ENCODE measurements at regions not wholly inside any gene's neighbourhood (a gene's known extent, or its start where the extent isn't known, plus 50 kb on each side); places are given as distances from the start of the nearest gene placed in this dataset.

DNA sequence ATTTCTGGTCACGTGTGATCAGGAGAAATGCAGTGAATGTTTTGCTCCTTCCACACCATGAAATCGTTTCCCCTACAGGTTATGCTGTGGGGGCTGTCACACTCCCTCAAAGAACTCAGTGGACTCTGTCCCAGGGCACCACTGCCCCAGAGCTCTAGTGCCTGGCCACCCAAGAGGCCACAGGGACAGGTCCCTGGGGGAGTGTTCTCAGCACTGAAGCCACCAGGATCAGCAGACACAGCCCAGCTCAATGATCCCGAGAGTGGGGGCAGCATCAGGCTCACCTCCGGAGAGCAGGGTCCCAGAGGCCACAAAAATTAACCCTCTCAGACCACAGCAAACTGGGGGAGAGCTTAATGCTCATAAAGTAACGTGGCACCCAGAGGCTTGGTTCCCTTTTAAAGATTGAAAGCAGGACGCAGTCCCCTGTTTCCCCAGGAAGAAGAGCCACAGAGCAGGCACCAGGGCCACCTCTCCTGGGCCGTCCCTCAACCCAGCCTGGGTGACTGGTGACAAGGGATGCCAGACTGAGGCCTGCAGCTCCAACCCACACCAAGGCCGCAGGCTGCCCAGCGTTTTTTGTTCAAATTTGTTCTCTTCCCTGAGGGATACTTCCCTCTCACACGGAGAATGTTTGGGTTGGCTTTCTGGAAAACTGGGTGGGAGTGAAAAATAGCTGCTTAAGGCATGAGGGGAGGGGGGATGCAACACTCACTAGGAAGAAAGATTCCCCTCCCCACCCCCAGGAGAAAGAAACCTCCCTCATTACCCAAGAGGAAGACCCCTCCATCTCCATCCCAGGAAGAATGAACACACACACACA lies 123.3 kb upstream of the IGF1R start:
- TF ChIP-seq FOXP2 (optimal IDR thresholded peaks at IDR 0.05; ENCODE audit: borderline replicate concordance, extremely low read depth, extremely low read length, insufficient read depth) (no peak), SIN3A (IDR thresholded peaks at IDR 0.05; ENCODE audit: borderline replicate concordance, insufficient read depth, low read length) (no peak), TAF1 (IDR thresholded peaks at IDR 0.05; ENCODE audit: borderline replicate concordance, insufficient read depth, low read length) (no peak), REST (IDR thresholded peaks at IDR 0.05; ENCODE audit: insufficient read depth in 1 of 2, low read depth in 2 of 2, low read length in 2 of 2) (no peak), POLR2AphosphoS5 (IDR thresholded peaks at IDR 0.05; ENCODE audit: low read depth, low read length) (no peak)

DNA sequence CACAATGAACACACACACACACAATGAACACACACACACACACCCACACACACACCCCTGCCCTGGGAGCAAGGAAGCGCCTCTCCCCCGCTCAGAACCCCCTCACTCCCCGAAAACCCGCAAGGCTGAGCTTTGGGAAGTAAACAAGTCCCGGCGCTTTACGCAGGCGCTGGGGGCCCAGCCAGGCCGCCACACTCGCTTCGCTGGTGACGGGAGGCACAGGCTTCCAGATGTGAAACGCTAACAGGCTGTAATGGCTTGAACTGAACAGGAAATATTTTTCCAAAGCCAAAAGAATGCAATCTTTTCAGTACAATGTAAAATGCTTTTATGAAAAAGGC lies 122.7 kb upstream of the IGF1R start:
- TF ChIP-seq POLR2AphosphoS5 (IDR thresholded peaks at IDR 0.05; ENCODE audit: low read depth, low read length) (no peak), SIN3A (IDR thresholded peaks at IDR 0.05; ENCODE audit: borderline replicate concordance, insufficient read depth, low read length) (no peak), REST (IDR thresholded peaks at IDR 0.05; ENCODE audit: insufficient read depth in 1 of 2, low read depth in 2 of 2, low read length in 2 of 2) (no peak), FOXP2 (optimal IDR thresholded peaks at IDR 0.05; ENCODE audit: borderline replicate concordance, extremely low read depth, extremely low read length, insufficient read depth) (no peak), TAF1 (IDR thresholded peaks at IDR 0.05; ENCODE audit: borderline replicate concordance, insufficient read depth, low read length) (no peak)

DNA sequence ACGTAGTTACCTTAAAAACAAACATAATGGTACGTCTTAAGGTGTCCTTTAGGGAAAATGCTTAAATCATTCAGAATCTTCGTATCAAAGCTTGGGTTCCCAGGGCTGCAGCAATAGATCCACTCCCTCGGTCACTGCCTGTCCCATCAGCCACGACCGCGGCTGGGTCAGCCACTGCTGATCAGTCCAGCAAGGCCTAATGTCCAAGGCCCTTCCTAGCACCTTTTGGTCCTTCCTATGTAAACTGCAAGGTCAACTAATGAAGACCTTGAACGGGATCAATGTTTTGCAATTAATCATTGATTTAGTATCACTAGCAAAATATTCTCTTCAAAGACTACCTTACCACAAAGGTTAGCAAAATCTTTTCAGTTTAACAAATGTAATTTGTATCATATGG lies 122.2 kb upstream of the IGF1R start:
- no peak for TF ChIP-seq FOXP2 (optimal IDR thresholded peaks at IDR 0.05; ENCODE audit: borderline replicate concordance, extremely low read depth, extremely low read length, insufficient read depth)
- no peak for TF ChIP-seq POLR2AphosphoS5 (IDR thresholded peaks at IDR 0.05; ENCODE audit: low read depth, low read length)
- no peak for TF ChIP-seq SIN3A (IDR thresholded peaks at IDR 0.05; ENCODE audit: borderline replicate concordance, insufficient read depth, low read length)
- no peak for TF ChIP-seq REST (IDR thresholded peaks at IDR 0.05; ENCODE audit: insufficient read depth in 1 of 2, low read depth in 2 of 2, low read length in 2 of 2)
- TF ChIP-seq TAF1 (IDR thresholded peaks at IDR 0.05; ENCODE audit: borderline replicate concordance, insufficient read depth, low read length) = no peak

- TF ChIP-seq REST (IDR thresholded peaks at IDR 0.05; ENCODE audit: insufficient read depth in 1 of 2, low read depth in 2 of 2, low read length in 2 of 2) = no peak
- TF ChIP-seq FOXP2 (optimal IDR thresholded peaks at IDR 0.05; ENCODE audit: borderline replicate concordance, extremely low read depth, extremely low read length, insufficient read depth) = no peak
- no peak for TF ChIP-seq SIN3A (IDR thresholded peaks at IDR 0.05; ENCODE audit: borderline replicate concordance, insufficient read depth, low read length)
- no peak for TF ChIP-seq POLR2AphosphoS5 (IDR thresholded peaks at IDR 0.05; ENCODE audit: low read depth, low read length)
- TF ChIP-seq TAF1 (IDR thresholded peaks at IDR 0.05; ENCODE audit: borderline replicate concordance, insufficient read depth, low read length) = no peak
Measured at GRCh38 chr15:98528046-98528725, 120.2 kb upstream of the IGF1R start.

All from PFSK-1 (cell line).